HT-29 (cell line): ENCODE measurements at regions not wholly inside any gene's neighbourhood (a gene's known extent, or its start where the extent isn't known, plus 50 kb on each side); places are given as distances from the start of the nearest gene placed in this dataset.

Experiments used
- DNase-seq: peaks from one replicate; pipeline ENCODE4 v3.0.0-alpha.2; 2015; ENCODE audit warnings: low spot score

DNA sequence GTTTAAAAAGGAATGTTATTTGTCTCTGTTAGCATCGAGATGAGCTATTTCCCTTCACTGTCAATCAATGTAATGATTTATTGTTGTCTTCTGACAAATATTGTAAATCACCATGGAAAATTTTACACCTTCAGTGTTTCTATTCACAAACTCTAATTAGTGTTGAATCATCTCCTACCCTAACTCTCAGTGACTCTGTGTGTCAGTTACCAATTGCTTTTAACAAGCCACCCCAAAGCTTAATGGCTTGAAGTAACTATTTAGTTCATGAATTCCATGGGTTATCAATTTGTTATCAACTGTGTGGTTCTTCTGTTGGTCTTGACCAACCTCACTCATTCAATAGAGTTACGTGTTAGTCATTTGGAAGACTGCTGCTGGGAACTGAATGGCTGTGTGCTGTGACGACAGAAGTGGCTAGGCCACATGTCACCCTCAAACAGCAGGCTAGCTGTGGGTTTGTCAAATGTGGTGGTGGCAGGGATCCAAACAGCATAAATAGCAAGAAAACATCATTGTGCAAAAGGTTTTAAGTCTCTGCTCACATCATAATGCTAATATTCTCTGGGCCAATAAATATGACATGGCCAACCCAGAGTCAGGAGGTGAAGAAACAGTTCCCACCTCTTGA is 910.8 kb upstream of the CDH2 start:
- no peak for DNase-seq

GRCh38 chr18:29084120-29084519 is 907.2 kb upstream of the CDH2 start:
- DNase-seq: no peak

DNA sequence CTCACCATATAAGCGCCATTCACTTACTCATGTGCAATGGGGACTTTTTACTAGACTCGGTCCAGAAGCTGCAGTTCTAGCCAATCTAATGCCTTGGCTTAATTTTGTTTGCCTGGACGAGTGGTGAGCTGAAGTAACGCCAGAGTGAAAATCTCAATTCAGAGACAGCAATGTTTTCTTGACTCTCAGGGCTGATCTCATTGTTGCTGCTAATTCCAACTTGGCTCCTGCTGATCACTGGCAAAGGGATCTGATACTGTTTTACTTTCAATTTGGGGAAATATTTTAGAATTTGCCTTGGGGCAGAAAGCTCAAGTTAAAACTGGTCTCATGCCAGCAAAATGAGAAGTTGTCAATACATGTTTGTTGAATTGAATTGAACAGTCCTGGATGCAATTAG is 906.6 kb upstream of the CDH2 start:
- DNase-seq: no peak

- no peak for DNase-seq
Measured at GRCh38 chr18:29080946-29081345, 904.0 kb upstream of the CDH2 start.

- no peak for DNase-seq
Measured at GRCh38 chr18:29078273-29078672, 901.3 kb upstream of the CDH2 start.

DNA sequence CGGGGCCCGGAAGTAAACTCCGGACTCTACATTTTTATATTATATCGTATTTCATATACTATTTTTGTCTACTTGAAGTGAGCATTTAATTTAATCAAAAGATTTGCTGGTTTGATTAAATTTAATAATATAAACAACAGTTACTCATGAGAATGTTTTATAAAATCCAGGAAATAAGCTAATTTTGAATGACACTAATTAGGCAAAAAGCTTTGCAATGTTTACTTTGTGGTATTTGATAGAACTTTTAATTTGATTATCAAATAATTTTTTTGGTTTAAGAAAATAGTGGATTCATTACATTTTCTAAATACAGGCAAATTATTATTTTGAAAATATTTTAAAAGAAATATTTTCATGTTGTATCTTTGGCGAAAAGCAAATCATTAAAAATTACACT is 900.4 kb upstream of the CDH2 start:
- no peak for DNase-seq

GRCh38 chr18:29076645-29077044 is 899.7 kb upstream of the CDH2 start:
- no peak for DNase-seq

GRCh38 chr18:29074147-29074546 is 897.2 kb upstream of the CDH2 start:
- no peak for DNase-seq

DNA sequence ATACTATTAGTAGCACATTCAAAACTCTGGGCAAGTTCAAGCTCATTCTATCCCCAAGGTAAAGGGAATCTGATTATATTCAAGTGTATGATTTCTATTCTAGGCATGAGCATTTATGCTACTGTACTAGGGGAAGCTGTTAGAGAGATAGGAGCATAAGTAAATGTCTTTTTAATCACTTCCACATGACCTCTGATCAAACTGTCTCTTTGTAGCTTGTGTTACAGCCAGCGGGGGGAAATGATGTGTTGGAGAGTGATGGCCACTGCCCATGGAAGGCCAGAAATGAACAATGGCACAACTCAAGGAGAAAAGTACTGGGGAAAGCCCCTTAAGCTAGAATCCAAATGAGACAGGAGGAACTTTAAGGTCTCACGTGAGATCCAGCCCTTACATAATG is 894.9 kb upstream of the CDH2 start:
- DNase-seq: no peak

DNA sequence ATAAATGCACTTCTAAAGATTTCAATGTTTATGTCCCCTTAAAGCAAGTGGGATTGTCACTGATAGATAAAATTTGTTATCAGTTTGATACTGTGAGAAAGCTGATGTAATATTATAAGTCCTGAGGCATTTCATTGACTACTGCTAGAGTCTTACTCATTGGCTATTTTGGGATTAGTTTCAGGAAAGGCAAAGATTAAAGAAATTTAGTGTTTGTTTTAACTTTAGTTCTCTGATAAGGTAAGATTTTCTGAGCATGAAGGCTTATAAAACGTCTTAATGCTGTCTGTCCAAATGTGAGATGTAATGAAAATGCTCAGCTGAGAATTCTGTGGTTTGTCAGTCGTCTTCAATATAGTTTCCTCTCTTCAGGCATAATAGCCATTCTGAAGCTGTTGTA is 886.4 kb upstream of the CDH2 start:
- no peak for DNase-seq

DNA sequence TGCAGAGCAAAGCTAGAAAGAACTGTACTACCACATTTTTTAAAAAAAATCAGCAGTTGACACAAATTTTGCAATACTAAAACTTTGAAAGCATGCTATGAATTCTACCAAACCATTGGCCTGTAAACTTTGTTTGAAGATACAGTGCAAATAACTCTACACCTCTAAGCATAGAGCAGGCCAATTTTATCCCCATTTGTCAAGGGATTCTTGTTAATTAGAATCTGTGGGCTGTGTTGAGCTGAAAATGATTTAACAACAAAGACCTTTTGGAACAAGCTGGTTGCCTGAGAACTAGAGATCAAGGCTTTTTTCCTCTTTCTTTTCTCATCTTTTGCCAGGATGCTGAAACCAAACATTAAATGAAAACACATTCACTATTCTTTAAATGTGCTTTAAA is 886.0 kb upstream of the CDH2 start:
- no peak for DNase-seq

DNA sequence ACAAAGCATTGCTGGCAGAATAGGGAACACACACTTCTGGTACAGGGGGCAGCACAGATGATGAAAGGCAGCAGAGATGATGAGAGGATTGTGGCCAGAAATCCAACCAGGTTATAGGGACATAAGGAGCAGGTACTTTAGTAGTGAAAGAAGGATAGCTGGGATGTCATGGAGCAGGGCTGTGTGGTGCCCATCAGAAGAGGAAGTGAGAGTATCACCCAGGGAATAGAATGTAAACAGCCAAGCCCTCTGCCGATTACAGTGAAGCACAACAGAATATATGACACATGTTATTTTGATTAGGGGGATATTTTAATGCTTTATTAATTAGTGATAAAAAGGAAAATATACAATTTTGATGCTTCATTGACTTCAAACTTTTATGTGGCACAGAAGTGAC is 883.4 kb upstream of the CDH2 start:
- DNase-seq: no peak

DNA sequence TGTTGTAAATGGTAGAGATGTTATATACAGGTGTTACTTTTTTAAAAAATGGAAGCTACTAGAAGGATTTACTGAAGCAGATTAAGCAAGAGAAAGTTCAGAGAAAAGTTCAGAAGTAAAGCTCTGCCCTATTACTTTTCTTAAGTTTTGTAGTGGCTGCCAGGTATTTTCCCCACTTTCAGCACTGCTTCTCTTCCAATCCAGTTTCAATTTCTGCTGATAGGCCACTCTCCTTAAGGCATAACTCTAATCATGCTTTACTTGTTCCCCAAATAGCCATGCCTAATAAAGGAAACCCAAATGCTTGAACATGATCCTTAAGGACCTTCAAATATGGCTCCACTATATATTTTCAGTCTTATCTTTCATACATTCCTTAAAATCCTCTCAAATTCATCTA is 880.8 kb upstream of the CDH2 start:
- DNase-seq: no peak

DNA sequence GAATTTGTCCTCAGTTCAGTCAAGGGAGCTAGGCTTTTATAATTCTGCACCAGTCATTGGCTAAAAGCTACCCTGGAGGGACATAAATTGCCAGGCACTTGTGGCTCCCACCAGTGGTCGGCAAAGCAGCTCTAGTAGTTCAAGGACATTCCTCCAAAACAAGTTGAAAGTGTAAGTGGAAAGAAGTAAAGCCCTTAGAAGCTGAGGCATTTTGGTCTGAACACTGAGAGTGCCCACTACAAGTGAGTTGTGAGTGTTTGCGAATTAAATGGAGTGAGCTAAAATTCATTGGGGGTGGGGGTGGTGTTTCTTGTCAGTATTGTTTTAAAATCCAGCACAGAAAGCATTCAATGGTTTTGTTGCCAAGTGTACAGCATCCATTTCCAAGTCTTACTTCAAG is 879.9 kb upstream of the CDH2 start:
- no peak for DNase-seq

- no peak for DNase-seq
Measured at GRCh38 chr18:29041976-29042375, 865.0 kb upstream of the CDH2 start.

DNA sequence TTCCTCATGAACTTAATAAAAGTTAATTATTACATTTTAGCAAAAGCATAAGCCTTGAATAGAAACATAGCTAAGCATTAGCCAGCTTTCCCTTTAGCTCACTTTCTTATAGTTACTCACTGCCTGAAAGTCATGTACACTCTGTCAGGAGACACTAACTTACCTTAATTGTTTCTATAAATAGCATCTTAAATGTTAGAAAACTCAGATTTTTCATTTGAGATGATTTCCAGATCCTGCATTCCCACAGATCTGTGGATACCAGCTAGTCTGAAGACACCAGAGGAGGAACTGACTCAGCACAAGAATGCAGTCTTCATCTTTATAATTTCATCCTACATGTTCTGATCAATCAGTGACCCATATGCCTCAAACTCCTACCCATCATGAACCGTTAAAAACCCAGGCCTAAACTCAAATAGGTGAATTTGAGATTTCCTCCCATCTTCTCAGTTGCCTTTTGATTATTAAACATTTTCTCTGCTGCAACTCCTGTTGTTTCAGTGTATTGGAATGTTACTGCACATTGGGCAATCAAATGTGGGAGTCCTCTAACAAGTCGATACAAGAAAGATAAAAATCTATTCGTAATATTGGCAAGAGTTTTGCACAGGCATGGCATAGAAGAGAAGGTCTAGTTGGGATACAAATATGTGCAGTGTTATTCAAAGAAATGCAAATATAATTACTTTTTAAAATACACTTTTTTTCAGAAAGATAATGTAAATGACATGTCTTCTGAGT is 857.4 kb upstream of the CDH2 start:
- no peak for DNase-seq

GRCh38 chr18:29028560-29028959 is 851.6 kb upstream of the CDH2 start:
- no peak for DNase-seq

DNA sequence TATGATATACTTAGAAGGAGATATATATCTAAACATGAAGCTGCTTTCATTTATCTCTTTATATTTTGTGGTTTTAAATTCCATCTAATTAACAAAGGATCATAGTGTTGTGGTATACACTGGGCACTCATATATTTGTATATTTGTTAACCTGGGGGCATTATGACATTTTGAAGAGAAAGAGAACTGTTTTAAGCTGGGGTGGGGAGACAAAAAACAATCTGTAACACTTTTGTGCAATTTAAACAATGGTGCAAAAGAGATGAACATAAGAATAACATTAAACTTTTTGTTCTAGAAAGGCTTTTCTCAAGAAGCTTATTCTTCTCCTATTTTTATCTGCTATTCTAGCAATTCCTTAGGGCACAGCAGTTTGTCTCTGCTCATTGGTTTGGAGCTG is 842.0 kb upstream of the CDH2 start:
- DNase-seq: no peak

DNA sequence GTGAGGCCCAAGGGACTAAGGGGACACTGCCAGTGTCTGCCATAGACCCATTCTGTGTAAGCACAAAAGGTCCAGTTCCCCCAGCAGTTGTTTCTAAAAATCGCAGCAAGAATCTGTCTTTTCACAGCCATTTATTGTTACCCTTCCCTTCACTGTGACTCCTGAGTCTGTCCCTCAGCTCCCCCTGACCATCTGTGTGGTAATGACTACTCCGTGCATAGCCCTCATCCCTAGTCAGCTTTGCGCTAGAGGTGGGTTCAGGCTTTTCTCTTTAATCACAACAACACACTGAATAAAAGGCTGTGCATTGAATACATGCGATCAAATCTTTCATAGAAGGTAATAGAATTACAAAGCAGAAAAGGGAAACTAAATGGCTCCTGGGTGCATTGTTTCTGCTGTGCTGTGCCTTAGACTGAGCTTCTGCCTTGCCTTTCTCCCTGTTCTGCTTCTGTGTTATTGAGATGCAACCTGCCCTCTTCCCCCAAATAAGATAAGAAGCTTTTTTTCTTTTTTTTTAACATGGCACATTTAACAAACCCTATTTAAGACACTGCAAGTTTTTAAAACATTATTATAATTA is 836.0 kb upstream of the CDH2 start:
- no peak for DNase-seq

- DNase-seq: no peak
Measured at GRCh38 chr18:29012364-29012763, 835.4 kb upstream of the CDH2 start.

- no peak for DNase-seq
Measured at GRCh38 chr18:29009250-29009803, 832.4 kb upstream of the CDH2 start.

DNA sequence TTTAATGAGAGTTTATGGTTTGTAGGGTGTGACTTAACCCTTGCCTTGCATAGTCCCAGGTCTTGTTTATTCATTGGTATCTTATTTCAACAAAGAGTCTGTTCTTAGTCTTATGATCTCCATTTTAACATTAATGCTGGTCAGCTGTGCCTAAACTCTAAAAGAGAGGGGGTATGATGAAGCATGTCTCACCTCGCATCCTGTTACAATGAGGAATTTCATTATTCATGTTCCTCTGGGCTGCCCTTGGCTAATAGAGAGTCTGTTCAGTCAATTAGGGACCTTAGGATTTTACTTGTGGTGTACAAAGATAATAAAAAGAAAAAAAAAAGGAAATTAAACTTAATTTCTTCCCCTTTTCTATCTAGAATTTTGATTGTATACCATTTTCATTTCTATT is 831.9 kb upstream of the CDH2 start:
- no peak for DNase-seq
